Activated CD8-positive, alpha-beta memory T cell treated with anti-CD3 and anti-CD28 coated beads for 48 hours (primary cell): ENCODE measurements at regions not wholly inside any gene's neighbourhood (a gene's known extent, or its start where the extent isn't known, plus 50 kb on each side); places are given as distances from the start of the nearest gene placed in this dataset.

Experiments used
- DNase-seq, 3 experiments: peaks; one replicate each; pipeline ENCODE4 v3.0.0-alpha.2; 2020; ENCODE audit warnings: low read depth in 2 of 3, low spot score in 2 of 3

DNA sequence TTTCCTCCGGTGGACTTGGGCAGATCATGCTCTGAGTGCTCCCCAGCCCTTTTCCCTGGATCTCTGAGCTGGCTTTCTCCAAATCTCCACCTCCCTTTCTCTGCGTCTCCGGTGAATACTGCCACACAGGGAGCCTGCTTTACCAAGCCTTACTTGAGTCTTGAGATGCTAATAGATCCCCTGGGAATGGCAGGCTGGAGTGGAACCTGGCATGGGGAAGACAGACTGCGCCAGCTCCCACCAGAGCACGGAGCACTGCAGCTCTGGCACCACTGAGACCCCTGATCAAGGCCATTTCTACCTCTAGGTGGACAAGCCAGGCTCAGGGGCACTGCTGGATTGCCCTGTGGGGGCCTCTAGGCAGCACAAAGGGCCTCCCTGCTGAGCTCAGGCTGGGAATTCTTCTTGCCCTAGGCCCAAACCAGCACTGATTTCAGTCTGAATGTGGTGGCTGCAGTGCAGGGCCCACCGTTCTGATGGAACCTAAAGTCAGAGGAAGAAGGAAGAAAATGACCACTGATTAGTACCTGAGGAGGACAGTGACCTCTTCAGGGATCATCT is 74.3 kb upstream of the CRHR1 start:
- DNase-seq = no peak

DNA sequence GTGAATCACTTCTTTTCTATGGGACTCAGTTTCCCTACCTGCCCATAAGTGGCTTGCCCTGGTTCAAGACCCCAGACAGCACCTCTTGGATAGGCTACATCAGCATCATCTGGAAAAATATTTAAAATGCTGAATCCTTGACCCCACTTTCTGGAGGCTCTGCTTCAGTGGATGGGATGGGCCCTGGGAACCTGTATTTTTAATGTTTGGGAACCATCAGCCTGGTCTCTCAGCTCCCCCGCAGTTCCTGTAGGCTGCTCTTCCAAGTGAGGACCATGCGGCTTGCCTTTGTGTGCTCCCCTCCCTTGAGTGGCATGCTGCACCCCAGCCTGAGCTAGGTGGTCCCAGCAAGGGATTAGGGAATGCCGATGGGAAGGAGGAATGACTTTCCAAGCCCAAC is 68.3 kb upstream of the CRHR1 start:
- DNase-seq = no peak

DNA sequence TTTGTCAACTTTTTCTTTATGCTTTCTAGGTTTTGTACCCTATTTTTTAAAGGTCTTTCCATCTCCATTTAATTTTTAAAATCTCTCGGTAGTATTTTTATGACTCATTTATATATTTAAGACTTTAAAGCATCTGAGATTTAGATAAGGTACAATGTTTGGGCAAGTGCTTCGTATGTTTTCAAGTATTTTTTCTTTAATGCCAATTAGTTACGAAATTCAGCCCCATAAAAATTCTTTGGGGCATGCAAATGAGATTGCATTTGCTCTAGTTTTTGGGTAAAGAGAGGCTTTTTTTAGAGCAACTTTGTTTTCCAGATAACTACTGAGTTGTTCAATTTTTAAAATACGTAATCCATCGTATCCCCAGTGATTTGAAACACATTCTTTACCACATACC is 65.3 kb upstream of the CRHR1 start:
- no peak for DNase-seq

DNA sequence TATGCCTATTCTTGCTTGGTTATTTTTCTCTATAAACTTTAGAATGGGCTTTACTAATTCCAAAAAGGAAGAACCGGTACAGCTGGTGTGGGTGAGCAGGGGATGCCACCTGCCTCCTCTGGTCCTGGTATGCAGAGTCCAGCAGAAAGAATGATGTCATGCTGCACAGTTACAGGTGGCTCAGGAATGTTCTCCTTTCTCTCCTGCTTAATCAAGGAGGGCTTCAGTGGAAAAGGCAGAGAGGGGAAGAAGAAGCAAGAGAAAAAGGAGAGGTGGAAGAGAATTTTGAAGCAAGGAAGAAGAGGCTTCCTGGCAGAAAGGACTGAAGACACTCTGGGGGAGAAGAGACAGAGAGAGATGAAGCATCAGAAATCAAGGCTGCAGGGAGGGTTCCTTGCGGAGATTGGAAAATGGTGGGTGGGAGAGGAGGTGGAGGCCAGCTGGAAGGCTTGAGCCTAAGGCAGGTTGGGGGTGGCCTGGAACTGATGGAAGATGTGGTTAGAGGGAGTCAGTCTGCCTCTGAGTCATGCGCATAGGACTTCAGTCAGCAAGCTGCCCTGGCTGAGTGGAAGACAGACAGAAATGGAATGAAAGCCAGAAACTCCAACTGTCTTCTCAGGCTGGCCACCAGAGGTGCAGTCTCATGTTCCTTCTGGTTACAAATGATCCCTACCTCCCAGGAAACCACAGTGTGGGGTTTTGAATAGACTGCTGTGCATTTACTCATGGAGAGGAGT is 64.6 kb upstream of the CRHR1 start:
- DNase-seq = no peak

DNA sequence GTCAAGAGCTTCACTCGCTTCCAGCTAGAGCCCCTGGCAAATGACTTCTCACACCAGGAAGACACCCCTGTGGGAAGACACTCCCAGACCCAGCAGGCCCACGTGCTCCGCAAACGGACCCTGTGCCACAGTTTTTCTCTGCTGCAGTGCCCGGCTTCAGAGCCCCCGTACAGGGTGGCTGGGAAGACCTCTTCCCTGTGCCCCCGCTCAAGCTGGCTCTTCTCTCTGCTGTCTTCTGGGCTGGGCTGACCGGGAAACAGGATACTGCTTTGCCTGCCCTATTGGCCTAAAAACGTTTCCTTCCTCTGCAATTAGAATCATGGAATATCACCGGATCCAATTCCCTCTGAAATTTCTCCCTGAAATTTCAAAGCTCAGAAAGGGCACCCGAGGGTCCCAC is 63.7 kb upstream of the CRHR1 start:
- DNase-seq = no peak

DNA sequence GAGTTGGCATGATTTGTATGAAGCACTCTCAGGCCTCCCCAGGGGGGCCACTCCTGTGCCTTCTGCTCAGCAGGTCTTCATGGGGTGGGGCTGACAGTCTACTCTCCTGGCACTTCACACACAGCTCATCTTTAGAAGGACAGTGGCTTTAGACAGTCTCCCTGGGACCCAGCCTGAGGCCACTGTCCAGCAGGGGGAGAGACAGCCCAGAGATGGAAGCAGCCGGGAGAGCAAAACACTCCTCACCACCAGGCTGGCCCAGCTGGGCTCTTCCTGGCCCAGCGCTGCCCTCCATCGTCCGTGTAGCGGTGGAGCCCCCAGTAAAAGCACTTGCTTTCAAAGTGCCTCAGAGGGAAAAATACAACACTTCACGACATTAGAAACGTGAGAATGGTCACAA is 62.0 kb upstream of the CRHR1 start:
- no peak for DNase-seq

DNA sequence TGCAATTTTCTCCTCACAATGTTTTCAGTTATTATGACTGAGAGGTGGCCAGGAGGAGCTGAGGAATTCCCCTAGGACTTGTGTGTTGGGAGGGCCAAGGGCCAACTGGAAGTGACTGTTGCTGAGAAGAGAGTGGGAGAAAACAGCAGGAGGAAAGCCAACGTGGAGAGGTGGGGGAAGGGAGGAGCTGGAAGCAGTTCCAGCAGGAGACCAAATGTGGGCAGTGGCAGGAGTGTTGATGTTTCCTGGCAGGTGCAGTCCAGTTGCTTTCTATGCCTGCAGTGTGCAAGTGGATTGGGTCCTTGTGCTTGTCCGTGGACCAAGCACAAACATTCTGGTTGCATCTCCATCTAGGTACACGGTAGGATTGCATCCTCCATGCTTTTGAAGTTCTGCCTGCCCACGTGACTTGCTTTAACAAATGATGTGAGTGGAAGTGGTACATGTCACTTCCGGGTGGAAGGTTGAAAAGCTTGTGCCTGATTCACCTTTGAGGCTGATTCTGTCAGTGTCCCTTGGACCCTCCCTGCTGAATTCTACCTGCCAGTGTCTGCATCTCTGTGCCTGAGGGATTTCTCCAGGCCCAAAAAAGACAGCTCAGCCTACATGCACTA is 54.7 kb upstream of the CRHR1 start:
- DNase-seq = no peak

DNA sequence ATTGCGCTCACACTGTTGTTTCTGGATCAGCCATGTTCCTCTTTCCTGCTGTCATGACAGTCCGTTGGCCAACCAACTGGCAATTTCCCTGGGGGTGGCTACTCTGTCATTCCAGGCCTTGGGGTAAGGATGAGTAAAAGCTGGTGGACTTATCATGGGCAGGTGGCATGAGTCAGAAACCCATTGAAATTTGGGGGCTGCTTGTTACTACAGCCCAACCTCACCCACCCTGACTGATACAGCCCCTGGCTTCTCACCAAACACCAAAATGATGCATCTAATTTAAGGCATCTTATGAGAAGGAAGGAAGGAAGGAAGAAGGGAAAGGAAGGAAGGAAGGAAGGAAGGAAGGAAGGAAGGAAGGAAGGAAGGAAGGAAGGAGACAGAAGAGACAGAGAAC is 53.9 kb upstream of the CRHR1 start:
- DNase-seq = no peak

DNA sequence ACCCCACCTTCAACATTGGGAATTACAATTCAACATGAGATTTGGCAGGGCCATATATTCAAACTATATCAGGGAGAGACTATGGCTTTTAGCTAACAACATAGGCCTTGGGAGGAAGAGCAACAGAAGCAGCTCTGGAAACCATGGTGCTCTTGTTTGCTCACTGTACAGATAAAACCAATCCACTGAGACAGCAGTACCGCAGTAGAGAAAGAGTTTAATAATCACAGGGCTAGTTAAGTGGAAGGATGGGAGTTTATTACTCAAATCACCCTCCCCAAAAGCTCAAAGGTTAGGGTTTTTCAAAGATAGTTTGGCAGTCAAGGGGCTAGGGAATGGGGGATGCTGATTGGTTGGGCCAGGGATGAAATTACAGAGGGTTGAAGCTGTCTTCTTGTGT is 52.7 kb upstream of the CRHR1 start:
- DNase-seq = no peak

DNA sequence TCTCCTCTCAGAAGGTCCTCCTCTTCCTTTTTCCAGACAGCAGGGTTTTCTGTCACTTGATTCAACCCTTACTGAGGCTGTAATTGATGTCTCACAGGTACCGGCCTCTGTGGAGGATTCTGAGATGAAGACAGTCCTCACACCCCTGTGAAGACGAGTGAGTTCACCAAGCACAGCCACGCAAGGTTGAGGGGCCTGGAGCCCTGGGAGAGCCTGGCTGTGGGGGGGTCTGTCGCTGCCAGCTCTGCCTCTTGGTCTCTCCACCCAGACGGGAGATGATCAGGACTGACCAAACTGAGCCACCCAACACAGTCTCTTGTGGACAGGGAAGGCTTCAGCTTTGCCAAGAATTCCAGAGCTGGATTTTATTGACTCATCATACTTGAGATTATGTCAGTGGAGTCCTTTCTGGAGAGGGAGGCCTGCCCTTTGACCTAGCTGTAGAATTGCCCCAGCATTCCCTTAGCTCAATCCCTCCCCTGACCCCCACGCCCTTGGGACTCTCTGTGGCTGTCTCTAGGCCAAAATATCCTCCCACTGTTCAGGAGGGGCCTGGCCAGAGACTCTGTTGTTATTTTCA is 51.1 kb upstream of the CRHR1 start:
- DNase-seq = no peak

DNA sequence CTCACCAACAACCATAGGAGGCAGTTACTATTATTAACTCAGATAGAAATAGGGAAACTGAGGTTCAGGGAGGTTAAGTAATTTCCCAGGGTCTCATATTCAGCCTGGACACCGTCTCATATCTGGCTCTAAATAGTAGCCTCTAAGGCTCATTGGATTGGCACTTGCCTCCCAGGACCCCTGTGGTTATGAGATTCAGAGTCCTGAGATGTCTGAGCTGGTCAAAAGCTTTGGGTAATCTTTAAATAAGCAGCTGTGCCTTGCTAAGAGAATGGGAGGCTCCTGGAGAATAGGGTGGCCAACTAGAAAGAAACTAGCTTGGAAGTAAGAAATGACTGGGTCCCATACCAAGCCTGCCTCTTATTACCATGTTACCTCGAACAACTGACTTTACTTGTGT is 50.3 kb upstream of the CRHR1 start:
- DNase-seq = no peak
